HCT116 (cell line): ENCODE measurements at regions not wholly inside any gene's neighbourhood (a gene's known extent, or its start where the extent isn't known, plus 50 kb on each side); places are given as distances from the start of the nearest gene placed in this dataset.

Source experiments
- ATAC-seq: fragments of 200-7000 bp; cut with Tn5 transposase; 2 replicates; pipeline ENCODE4 v1.9.1; 2020; ENCODE audit warnings: mild to moderate bottlenecking, moderate library complexity
- BruUV-seq: library from RNA; stranded (reverse); fragments of 400-500 nt; replicated peaks from 2 replicates; lab custom pipeline; 2021; lab: Mats Ljungman, UMichigan
- CTCF ChIA-PET: fragments of 300-600 bp; sonication (Branson Sonifier 250); formaldehyde crosslinking; loops from one replicate; lab custom pipeline; 2021; ENCODE audit warnings: antibody characterized with exemption; lab: Charles Lee
- POLR2A ChIA-PET: fragments of 300-600, 350-600 bp; sonication (Branson Sonifier 250); formaldehyde crosslinking; loops from one replicate; lab custom pipeline; 2021; ENCODE audit warnings: antibody characterized with exemption; lab: Charles Lee
- RAD21 ChIA-PET, 2 experiments: fragments of 300-600 bp; sonication (Branson Sonifier 250); formaldehyde crosslinking; loops; one replicate each; lab custom pipeline; 2023; ENCODE audit warnings: low total read pairs in 2 of 2; ENCODE audit not compliant: uncharacterized antibody in 2 of 2, unreplicated experiment in 2 of 2, low non-redundant PET in 1 of 2; lab: Charles Lee
- DNase-seq: peaks from one replicate; pipeline ENCODE4 v3.0.0-alpha.2; 2010; ENCODE audit warnings: low read depth, low spot score
- H2AFZ ChIP-seq: fragments of 200-600 bp; shearing (Covaris generic), sonication (generic); 2 replicates; pipeline ENCODE4 v1.6.1; 2017; ENCODE audit warnings: low read depth, mixed run types, mixed read lengths, antibody characterized with exemption, low read length; ENCODE audit not compliant: poor library complexity, severe bottlenecking
- H3K27ac ChIP-seq: 2 replicates; pipeline ENCODE4 v1.5.1; 2012; ENCODE audit warnings: low read depth, low read length
- H3K27me3 ChIP-seq: fragments of 200-600 bp; sonication (generic); 2 replicates; pipeline ENCODE4 v1.6.1; 2016; ENCODE audit warnings: mixed run types, low read length, mixed read lengths; ENCODE audit not compliant: insufficient read depth
- H3K36me3 ChIP-seq, 2 experiments: fragments of 200-500 bp in 1 of 2; fragments of 200-600 bp in 1 of 2; sonication (Bioruptor generic) in 1 of 2; sonication (generic) in 1 of 2; 2 replicates each; pipeline versions ENCODE4 v1.5.1 to v1.6.1; 2014 to 2016; ENCODE audit warnings: low read length in 2 of 2, inconsistent platforms in 1 of 2, mixed read lengths in 1 of 2, mixed run types in 1 of 2; ENCODE audit not compliant: insufficient read depth in 2 of 2, control insufficient read depth in 1 of 2
- H3K4me1 ChIP-seq, 2 experiments: fragments of 200-600 bp in 1 of 2; sonication (generic) in 1 of 2; 2 replicates each; pipeline versions ENCODE4 v1.5.1 to v1.6.1; 2012 to 2017; ENCODE audit warnings: low read length in 2 of 2, inconsistent platforms in 1 of 2, mild to moderate bottlenecking in 1 of 2, mixed read lengths in 1 of 2, mixed run types in 1 of 2, moderate library complexity in 1 of 2; ENCODE audit not compliant: insufficient read depth in 2 of 2, control insufficient read depth in 1 of 2
- H3K4me2 ChIP-seq: fragments of 200-600 bp; sonication (generic); 2 replicates; pipeline ENCODE4 v1.6.1; 2017; ENCODE audit warnings: mixed run types, low read length, mixed read lengths
- H3K4me3 ChIP-seq, 2 experiments: fragments of 200-600 bp in 1 of 2; sonication (generic) in 1 of 2; replicated peaks in 1 of 2; 2 replicates each; pipeline ENCODE4 v1.5.1; 2011 to 2016; ENCODE audit warnings: low read length in 2 of 2, control low read depth in 1 of 2, low read depth in 1 of 2, mild to moderate bottlenecking in 1 of 2, mixed read lengths in 1 of 2, mixed run types in 1 of 2
- H3K79me2 ChIP-seq: fragments of 200-600 bp; sonication (generic); 2 replicates; pipeline ENCODE4 v1.6.1; 2017; ENCODE audit warnings: mild to moderate bottlenecking, mixed run types, low read length, moderate library complexity, mixed read lengths; ENCODE audit not compliant: insufficient read depth
- H3K9ac ChIP-seq: fragments of 200-600 bp; sonication (generic); 2 replicates; pipeline ENCODE4 v1.6.1; 2016; ENCODE audit warnings: low read length, mixed read lengths
- H3K9me2 ChIP-seq: fragments of 200-600 bp; sonication (generic), shearing (Covaris generic); 2 replicates; pipeline ENCODE4 v1.6.1; 2017; ENCODE audit warnings: mixed run types, mild to moderate bottlenecking, moderate library complexity; ENCODE audit not compliant: insufficient read depth
- H3K9me3 ChIP-seq, 2 experiments: fragments of 200-500 bp in 1 of 2; fragments of 200-600 bp in 1 of 2; sonication (Bioruptor generic) in 1 of 2; sonication (generic) in 1 of 2; 2 replicates each; pipeline ENCODE4 v1.6.1; 2014 to 2017; ENCODE audit warnings: low read length in 2 of 2, mixed read lengths in 2 of 2, inconsistent platforms in 1 of 2, low read depth in 1 of 2, mild to moderate bottlenecking in 1 of 2, mixed run types in 1 of 2, moderate library complexity in 1 of 2; ENCODE audit not compliant: control insufficient read depth in 1 of 2, insufficient read depth in 1 of 2
- H4K20me1 ChIP-seq: fragments of 200-600 bp; sonication (generic), shearing (Covaris generic); 2 replicates; pipeline ENCODE4 v1.6.1; 2017; ENCODE audit warnings: mixed run types, mild to moderate bottlenecking, moderate library complexity; ENCODE audit not compliant: insufficient read depth
- CBX3 ChIP-seq: IDR thresholded peaks from 2 replicates; pipeline ENCODE4 v1.6.1; 2012; ENCODE audit warnings: low read depth
- EGR1 ChIP-seq: IDR thresholded peaks from 2 replicates; pipeline ENCODE4 v1.6.1; 2012; ENCODE audit warnings: low read depth
- ELF1 ChIP-seq: IDR thresholded peaks from 2 replicates; pipeline ENCODE4 v1.6.1; 2012; ENCODE audit warnings: low read depth, borderline replicate concordance
- EZH2 ChIP-seq: fragments of 200-600 bp; sonication (generic); IDR thresholded peaks from 2 replicates; pipeline ENCODE4 v1.6.1; 2017; ENCODE audit warnings: antibody characterized with exemption, mixed run types
- EZH2phosphoT487 ChIP-seq: fragments of 200-600 bp; IDR thresholded peaks from 2 replicates; pipeline ENCODE4 v1.6.1; 2018; ENCODE audit warnings: antibody characterized with exemption, borderline replicate concordance
- FOSL1 ChIP-seq: IDR thresholded peaks from 2 replicates; pipeline ENCODE4 v1.6.1; 2012; ENCODE audit warnings: low read depth
- JUND ChIP-seq: IDR thresholded peaks from 2 replicates; pipeline ENCODE4 v1.6.1; 2012
- POLR2A ChIP-seq: IDR thresholded peaks from 2 replicates; pipeline ENCODE4 v1.7.0; 2011; ENCODE audit warnings: borderline replicate concordance; ENCODE audit not compliant: insufficient read depth, insufficient read length; ENCODE audit errors: extremely low read depth
- POLR2AphosphoS5 ChIP-seq: IDR thresholded peaks from 2 replicates; pipeline ENCODE4 v1.6.1; 2011; ENCODE audit warnings: mild to moderate bottlenecking, low read depth, low read length, moderate library complexity
- RAD21 ChIP-seq: IDR thresholded peaks from 2 replicates; pipeline ENCODE4 v1.6.1; 2012; ENCODE audit warnings: low read depth, mild to moderate bottlenecking
- SIN3A ChIP-seq: IDR thresholded peaks from 2 replicates; pipeline ENCODE4 v1.6.1; 2012; ENCODE audit warnings: low read depth
- SP1 ChIP-seq: IDR thresholded peaks from 2 replicates; pipeline ENCODE4 v1.6.1; 2012; ENCODE audit warnings: low read depth
- TCF7L2 ChIP-seq: IDR thresholded peaks from 2 replicates; pipeline ENCODE4 v1.7.0; 2011; ENCODE audit warnings: borderline replicate concordance, inconsistent platforms; ENCODE audit not compliant: insufficient read depth, insufficient read length; ENCODE audit errors: extremely low read depth
- ZFX ChIP-seq: fragments of 450-650 bp; IDR thresholded peaks from 2 replicates; pipeline ENCODE4 v1.6.1; 2017
- ZNF274 ChIP-seq: fragments of 200-500 bp; sonication (Bioruptor generic); IDR thresholded peaks from 2 replicates; pipeline ENCODE4 v1.6.1; 2014; ENCODE audit warnings: mild to moderate bottlenecking, low read depth, low read length, inconsistent platforms
- intact Hi-C: fragments of 100-400 bp; cut with micrococcal nuclease; formaldehyde crosslinking; loops from 2 replicates; pipeline ENCODE4 v1.10.0; 2022
- TF ChIP-seq, protein P1 (sequence below): IDR thresholded peaks from 2 replicates; pipeline ENCODE4 v1.6.1; 2012; ENCODE audit warnings: low read depth
- TF ChIP-seq, protein P2 (sequence below): IDR thresholded peaks from 2 replicates; pipeline ENCODE4 v1.6.1; 2012
- TF ChIP-seq, protein P3 (sequence below): IDR thresholded peaks from 2 replicates; pipeline ENCODE4 v1.6.1; 2012

DNA sequence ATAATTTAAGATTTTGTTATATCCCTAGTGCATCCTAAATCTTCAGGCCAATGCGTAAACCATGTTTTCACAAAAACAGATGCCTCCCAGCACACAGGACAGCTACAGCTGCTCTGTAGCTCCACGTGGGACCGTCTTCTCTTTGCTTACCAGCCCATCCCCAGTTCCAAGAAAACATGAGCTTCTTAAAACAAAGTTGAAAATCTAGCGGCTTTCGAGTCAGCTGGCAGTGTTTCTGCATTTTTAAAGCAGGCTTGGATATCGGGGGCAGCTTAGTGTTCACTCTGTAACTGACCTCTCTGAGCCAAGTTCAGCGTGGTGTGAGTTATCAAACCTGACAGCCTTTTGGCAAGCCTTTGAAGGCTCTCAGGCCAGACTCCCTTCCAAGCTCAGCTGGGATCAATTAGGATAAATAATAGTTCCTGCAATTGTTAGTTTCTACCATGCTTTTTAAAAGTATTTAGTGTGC, 881.5 kb downstream of the LTN1 start (continued):
- TF ChIP-seq ELF1: no peak
- TF ChIP-seq ZNF274: no peak
- no peak for TF ChIP-seq JUND
- TF ChIP-seq, protein P1, sequence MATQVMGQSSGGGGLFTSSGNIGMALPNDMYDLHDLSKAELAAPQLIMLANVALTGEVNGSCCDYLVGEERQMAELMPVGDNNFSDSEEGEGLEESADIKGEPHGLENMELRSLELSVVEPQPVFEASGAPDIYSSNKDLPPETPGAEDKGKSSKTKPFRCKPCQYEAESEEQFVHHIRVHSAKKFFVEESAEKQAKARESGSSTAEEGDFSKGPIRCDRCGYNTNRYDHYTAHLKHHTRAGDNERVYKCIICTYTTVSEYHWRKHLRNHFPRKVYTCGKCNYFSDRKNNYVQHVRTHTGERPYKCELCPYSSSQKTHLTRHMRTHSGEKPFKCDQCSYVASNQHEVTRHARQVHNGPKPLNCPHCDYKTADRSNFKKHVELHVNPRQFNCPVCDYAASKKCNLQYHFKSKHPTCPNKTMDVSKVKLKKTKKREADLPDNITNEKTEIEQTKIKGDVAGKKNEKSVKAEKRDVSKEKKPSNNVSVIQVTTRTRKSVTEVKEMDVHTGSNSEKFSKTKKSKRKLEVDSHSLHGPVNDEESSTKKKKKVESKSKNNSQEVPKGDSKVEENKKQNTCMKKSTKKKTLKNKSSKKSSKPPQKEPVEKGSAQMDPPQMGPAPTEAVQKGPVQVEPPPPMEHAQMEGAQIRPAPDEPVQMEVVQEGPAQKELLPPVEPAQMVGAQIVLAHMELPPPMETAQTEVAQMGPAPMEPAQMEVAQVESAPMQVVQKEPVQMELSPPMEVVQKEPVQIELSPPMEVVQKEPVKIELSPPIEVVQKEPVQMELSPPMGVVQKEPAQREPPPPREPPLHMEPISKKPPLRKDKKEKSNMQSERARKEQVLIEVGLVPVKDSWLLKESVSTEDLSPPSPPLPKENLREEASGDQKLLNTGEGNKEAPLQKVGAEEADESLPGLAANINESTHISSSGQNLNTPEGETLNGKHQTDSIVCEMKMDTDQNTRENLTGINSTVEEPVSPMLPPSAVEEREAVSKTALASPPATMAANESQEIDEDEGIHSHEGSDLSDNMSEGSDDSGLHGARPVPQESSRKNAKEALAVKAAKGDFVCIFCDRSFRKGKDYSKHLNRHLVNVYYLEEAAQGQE: no peak
- TF ChIP-seq FOSL1: no peak
- TF ChIP-seq RAD21: no peak
- TF ChIP-seq EZH2: no peak

DNA sequence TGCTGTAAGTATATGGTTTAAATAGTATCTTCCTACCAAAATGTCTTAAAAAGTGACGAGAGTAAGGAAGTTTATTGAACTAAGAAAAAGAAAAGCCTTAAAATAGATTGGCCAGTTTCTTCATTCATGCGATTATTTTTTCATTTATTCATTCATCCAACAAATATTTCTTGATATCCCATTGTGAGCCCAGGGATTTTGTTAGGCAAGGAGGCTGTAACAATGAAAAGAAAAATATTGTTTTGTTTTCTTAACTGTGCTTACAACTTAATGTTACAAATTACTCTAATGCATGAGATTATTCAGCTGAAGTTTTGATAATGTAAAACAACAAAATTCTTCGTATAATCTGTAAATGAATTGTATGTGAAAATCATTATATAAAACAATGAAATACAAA, 882.0 kb downstream of the LTN1 start:
- Histone ChIP-seq H3K4me2 (no peak overlapping the region), H3K9me3 (peaks cover 14 to 33% of the 10 kb centered on the region in 2 experiments; a peak in 2 of 4 replicates), H2AFZ (no peak overlapping the region)
- TF ChIP-seq, protein P2, sequence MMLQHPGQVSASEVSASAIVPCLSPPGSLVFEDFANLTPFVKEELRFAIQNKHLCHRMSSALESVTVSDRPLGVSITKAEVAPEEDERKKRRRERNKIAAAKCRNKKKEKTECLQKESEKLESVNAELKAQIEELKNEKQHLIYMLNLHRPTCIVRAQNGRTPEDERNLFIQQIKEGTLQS: no peak
- TF ChIP-seq TCF7L2 (no peak), ZFX (no peak), ZNF274 (no peak), EGR1 (no peak), FOSL1 (no peak), SP1 (no peak), SIN3A (no peak), CBX3 (no peak), RAD21 (no peak), ELF1 (no peak), POLR2A (no peak), EZH2 (no peak), EZH2phosphoT487 (no peak), POLR2AphosphoS5 (no peak)
- TF ChIP-seq, protein P3, sequence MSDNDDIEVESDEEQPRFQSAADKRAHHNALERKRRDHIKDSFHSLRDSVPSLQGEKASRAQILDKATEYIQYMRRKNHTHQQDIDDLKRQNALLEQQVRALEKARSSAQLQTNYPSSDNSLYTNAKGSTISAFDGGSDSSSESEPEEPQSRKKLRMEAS: no peak
- TF ChIP-seq, all 23 proteins: peak for 0
- H3K4me1 ChIP-seq: no peaks in the 10 kb centered on the region
- no peak for ATAC-seq
- no peaks in the 10 kb centered on the region for H3K79me2 ChIP-seq
- ChIA-PET POLR2A (no interaction called here), CTCF (no interaction called here), RAD21 (no interaction called here)
- no peaks in the 10 kb centered on the region for H3K36me3 ChIP-seq
- intact Hi-C loops: no loop called here
- no peak overlapping the region for H3K4me3 ChIP-seq
- H4K20me1 ChIP-seq: no peaks in the 10 kb centered on the region
- no peak overlapping the region for H3K27ac ChIP-seq
- no peak overlapping the region for H3K9ac ChIP-seq
- no peaks in the 10 kb centered on the region for H3K27me3 ChIP-seq
- no TSS peak for BruUV-seq
- H3K9me2 ChIP-seq: no peaks in the 10 kb centered on the region
- DNase-seq: no peak
